ENCODE measurements at regions not wholly inside any gene's neighbourhood (a gene's known extent, or its start where the extent isn't known, plus 50 kb on each side); places are given as distances from the start of the nearest gene placed in this dataset.

DNA sequence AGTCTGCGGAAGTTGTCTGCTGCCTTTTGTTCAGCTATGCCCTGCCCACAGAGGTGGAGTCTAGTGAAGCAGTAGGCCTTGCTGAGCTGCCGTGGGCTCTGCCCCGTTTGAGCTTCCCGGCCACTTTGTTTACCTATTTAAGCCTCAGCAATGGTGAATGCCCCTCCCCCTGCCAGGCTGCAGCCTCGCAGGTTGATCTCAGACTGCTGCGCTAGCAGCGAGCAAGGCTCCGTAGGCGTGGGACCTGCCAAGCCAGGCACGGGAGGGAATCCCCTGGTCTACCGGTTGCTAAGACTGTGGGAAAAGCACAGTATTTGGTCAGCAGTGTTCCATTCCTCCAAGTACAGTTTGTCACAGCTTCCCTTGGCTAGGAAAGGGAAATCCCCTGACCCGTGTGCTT lies 143.6 kb downstream of the DYRK2 start:
- Histone ChIP-seq H3K36me3 (ENCODE audit: control insufficient read depth, insufficient read depth, low read length) (no peaks in the 10 kb centered on the region), H3K4me3 (ENCODE audit: low read depth, low read length) (no peak overlapping the region), H3K27me3 (ENCODE audit: control insufficient read depth, insufficient read depth, low read length) (no peaks in the 10 kb centered on the region)
- TF ChIP-seq, protein P1, sequence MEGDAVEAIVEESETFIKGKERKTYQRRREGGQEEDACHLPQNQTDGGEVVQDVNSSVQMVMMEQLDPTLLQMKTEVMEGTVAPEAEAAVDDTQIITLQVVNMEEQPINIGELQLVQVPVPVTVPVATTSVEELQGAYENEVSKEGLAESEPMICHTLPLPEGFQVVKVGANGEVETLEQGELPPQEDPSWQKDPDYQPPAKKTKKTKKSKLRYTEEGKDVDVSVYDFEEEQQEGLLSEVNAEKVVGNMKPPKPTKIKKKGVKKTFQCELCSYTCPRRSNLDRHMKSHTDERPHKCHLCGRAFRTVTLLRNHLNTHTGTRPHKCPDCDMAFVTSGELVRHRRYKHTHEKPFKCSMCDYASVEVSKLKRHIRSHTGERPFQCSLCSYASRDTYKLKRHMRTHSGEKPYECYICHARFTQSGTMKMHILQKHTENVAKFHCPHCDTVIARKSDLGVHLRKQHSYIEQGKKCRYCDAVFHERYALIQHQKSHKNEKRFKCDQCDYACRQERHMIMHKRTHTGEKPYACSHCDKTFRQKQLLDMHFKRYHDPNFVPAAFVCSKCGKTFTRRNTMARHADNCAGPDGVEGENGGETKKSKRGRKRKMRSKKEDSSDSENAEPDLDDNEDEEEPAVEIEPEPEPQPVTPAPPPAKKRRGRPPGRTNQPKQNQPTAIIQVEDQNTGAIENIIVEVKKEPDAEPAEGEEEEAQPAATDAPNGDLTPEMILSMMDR (IDR thresholded peaks at IDR 0.05; ENCODE audit: insufficient read depth, low read length, poor library complexity, severe bottlenecking): no peak
- no peak for DNase-seq (ENCODE audit: low read depth)

DNA sequence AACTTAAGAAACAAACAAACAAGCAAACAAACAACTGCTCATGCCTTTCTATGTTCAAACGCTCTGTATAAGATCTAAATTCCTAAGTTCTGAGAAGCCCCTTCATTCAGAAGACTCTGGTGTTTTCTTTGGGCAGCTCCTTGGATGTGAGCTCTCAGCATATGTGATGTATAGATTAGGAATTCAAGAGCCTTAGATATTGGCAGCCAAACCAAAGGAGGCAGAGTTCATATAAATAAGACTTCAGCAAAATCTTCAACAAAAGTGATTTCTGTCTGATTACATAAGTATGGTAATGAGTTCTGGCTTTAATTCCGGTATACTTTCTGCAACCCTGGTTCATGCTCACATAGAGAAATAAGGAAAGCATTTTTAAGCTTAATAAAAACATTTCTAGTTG lies 145.6 kb downstream of the DYRK2 start:
- no peak for DNase-seq (ENCODE audit: low read depth)
- Histone ChIP-seq H3K36me3 (ENCODE audit: control insufficient read depth, insufficient read depth, low read length) (no peaks in the 10 kb centered on the region), H3K27me3 (ENCODE audit: control insufficient read depth, insufficient read depth, low read length) (no peaks in the 10 kb centered on the region), H3K4me3 (ENCODE audit: low read depth, low read length) (no peak overlapping the region)
- TF ChIP-seq, protein P1 (IDR thresholded peaks at IDR 0.05; ENCODE audit: insufficient read depth, low read length, poor library complexity, severe bottlenecking): no peak

DNA sequence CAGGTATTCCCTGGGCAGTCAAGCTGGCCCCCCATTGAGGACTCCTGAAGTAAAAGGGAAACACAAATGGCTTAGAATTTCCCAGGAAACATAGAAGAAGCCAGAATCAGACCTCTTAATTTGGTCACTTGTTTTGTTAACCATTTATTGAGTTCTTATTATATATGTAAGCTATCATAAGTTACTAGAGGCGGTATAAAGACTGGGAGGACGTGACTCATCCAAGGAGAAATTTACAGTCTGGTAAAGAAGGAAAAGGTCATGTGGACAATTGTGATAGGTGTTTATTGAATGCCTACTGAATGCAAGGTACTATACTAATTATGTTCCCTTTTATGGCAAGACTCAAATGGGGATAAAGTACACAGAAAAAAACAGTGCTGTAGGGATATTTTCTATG lies 146.7 kb downstream of the DYRK2 start:
- TF ChIP-seq, protein P1 (IDR thresholded peaks at IDR 0.05; ENCODE audit: insufficient read depth, low read length, poor library complexity, severe bottlenecking): no peak
- no peak for DNase-seq (ENCODE audit: low read depth)
- Histone ChIP-seq H3K36me3 (ENCODE audit: control insufficient read depth, insufficient read depth, low read length) (no peaks in the 10 kb centered on the region), H3K27me3 (ENCODE audit: control insufficient read depth, insufficient read depth, low read length) (no peaks in the 10 kb centered on the region), H3K4me3 (ENCODE audit: low read depth, low read length) (no peak overlapping the region)

DNA sequence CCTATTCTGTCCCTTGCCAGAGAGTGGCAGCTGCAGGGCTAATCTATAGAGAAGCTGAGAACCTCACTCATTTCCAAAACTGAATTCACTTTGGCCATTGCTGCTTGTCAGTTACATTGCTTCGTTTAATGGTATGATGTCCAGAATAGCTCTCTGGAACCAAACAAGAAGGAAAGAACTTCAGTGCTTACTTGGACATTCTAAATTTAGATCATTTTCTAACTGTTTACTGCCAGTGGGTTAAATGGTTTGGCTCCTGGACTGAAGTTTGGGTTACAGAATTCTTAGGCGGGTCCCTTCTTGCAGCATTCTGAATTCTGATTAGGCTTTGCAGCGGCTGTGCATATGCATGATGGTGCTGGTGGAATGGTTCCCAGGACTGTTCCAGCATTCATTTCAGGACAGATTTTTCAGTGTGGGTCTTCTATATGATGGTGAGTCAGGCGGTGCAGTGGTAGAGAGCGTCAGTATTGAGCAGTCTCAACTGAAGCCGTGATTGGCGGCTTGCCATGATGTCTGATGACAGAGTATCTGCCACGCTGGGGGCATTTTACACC lies 148.7 kb downstream of the DYRK2 start:
- TF ChIP-seq, protein P1 (IDR thresholded peaks at IDR 0.05; ENCODE audit: insufficient read depth, low read length, poor library complexity, severe bottlenecking): no peak
- DNase-seq (ENCODE audit: low read depth): no peak
- Histone ChIP-seq H3K4me3 (ENCODE audit: low read depth, low read length) (no peak overlapping the region), H3K27me3 (ENCODE audit: control insufficient read depth, insufficient read depth, low read length) (no peaks in the 10 kb centered on the region), H3K36me3 (ENCODE audit: control insufficient read depth, insufficient read depth, low read length) (no peaks in the 10 kb centered on the region)

DNA sequence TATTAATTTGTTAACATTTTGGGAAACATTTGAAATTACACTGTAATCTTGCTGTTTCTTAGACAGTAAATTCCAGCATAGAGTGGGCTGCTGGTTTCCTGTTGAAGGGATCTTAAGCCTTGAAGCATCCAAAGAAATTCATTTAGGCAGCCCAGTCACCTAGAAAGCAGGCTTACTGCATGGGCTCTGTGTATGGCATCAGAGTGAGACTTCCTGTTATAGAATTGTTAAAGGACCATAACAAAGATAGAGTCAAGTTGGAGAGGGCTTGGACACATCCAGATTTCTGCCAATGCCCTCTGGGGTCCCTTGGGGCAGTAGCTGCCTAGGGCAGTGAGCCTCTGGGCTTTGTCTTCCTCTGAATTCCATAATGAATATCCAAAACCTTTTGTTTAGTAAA lies 149.2 kb downstream of the DYRK2 start:
- Histone ChIP-seq H3K27me3 (ENCODE audit: control insufficient read depth, insufficient read depth, low read length) (no peaks in the 10 kb centered on the region), H3K4me3 (ENCODE audit: low read depth, low read length) (no peak overlapping the region), H3K36me3 (ENCODE audit: control insufficient read depth, insufficient read depth, low read length) (no peaks in the 10 kb centered on the region)
- TF ChIP-seq, protein P1 (IDR thresholded peaks at IDR 0.05; ENCODE audit: insufficient read depth, low read length, poor library complexity, severe bottlenecking): no peak
- DNase-seq (ENCODE audit: low read depth): no peak

DNA sequence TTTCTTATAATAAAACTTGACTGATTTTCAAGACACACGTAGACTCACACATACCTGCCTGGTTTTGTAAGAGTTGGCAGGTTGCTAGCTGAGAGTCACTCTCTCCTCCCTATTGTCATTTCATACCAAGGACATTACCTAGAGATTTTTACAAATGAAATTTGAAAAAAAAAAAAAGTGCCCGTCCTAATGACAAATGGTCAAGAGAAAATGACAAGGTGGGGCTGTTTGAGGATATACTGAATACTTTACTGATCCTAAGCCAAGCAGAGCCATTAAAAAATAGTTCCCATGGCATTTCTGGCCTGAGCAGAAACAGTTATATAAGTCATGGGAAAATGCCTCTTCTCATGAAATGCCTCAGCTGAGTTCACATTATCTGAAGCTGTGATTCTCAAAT lies 150.2 kb downstream of the DYRK2 start:
- no peak overlapping the region for H3K4me3 ChIP-seq (ENCODE audit: low read depth, low read length)
- no peaks in the 10 kb centered on the region for H3K27me3 ChIP-seq (ENCODE audit: control insufficient read depth, insufficient read depth, low read length)
- TF ChIP-seq, protein P1 (IDR thresholded peaks at IDR 0.05; ENCODE audit: insufficient read depth, low read length, poor library complexity, severe bottlenecking): no peak
- DNase-seq (ENCODE audit: low read depth): no peak
- H3K36me3 ChIP-seq (ENCODE audit: control insufficient read depth, insufficient read depth, low read length): no peaks in the 10 kb centered on the region
